GM18499 (cell line): ENCODE measurements at regions not wholly inside any gene's neighbourhood (a gene's known extent, or its start where the extent isn't known, plus 50 kb on each side); places are given as distances from the start of the nearest gene placed in this dataset.

Experiments used
- ATAC-seq: cut with Tn5 transposase; IDR thresholded peaks from one replicate; pipeline ENCODE4 v1.9.1; 2021; ENCODE audit warnings: moderate number of reproducible peaks; ENCODE audit not compliant: insufficient read depth, unreplicated experiment

DNA sequence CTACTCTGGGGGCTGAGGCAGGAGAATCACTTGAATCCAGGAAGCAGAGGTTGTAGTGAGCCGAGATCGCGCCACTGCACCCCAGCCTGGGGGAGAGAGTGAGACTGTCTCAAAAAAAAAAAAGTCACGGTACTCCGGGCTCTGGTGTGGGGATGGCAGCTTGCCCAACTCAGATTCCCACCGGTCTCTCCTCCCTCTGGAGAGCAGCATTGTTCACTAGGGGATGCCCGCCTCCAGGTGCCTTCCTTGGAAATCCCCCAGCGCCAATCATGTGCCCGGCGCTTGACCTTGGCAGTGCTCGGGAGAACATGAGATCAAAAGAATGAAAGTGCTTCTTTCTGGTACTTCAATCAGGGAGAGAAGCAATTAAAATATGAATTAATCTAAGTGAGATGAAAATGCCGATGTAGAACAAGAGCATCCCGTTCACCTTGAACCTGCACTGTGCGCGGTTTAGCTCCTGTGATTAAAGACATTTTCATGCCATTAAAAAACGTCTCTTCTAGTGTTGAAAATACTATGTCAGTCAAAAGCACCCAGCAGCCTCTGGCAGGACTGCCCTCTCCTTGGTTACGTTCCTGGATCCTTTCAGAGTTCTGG is 1127.3 kb upstream of the AUTS2 start:
- no peak for ATAC-seq

DNA sequence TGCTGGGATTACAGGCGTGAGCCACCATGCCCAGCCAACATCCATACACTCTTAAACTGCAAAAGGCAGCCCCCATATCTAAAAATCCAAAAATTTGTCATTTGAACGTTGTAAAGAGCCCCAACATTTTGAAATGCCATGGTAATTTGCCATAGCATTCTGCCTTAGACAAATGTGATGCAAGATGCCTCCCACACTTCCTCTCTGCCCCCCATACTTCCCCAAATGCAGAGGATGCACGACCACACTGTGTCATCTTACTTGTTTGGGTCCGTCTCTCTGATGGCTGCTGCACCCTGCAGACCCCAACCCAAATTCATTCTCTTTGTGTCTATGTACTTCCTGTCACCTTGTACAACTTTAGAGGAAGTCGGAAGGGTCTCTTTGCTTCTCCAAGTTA is 1125.6 kb upstream of the AUTS2 start:
- ATAC-seq = no peak

DNA sequence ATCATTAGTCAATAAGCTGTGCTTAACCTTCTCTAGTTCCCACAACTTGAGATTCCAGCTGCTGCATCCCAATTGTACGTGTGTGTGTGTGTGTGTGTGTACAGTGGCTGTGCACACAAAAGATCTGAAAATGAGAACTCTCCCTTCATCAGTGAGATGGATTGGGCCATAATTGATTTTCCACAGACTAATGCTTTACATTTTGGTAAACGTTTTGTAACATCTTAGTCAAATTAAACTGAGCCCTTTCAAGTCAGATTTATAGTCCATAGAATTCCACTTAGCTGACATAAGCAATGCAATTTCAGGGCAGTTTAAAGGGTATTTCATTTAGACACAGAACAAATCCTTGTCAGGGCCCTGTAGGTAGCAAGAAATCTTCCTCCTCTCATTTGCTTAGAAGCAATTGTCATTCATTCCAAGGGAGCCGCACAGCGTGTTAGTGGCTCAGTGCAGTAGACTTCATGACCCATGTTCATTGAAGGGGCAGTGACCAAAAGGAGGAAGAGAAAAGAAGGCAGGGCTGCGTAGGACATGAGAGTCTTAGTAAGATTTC is 1123.5 kb upstream of the AUTS2 start:
- no peak for ATAC-seq

DNA sequence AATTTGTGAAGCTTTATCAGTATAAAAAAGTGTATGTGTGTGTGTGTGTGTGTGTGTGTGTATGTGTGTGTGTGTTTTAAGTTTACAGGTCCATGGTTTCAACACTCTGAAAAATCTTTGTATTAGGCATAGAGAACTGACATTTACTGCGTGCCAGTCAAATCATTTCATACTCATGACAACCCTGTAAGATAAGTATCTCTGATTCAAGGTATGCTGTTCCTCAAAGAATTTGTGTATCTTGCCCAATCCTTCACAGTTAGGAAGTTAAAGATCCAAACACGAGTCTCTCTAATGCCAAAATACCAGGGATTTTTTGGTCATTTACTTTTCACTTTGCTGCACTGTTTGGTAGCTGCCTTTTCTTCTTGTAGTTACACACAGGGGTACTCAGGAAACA is 1121.3 kb upstream of the AUTS2 start:
- ATAC-seq = no peak

- no peak for ATAC-seq
These were observed 1119.9 kb upstream of the AUTS2 start for GRCh38 chr7:68478326-68478725.

GRCh38 chr7:68482800-68483199 is 1115.5 kb upstream of the AUTS2 start:
- ATAC-seq = no peak

- no peak for ATAC-seq
These were observed 1113.5 kb upstream of the AUTS2 start for GRCh38 chr7:68484731-68485130.

- no peak for ATAC-seq
These were observed 1112.9 kb upstream of the AUTS2 start for GRCh38 chr7:68485253-68485917.

DNA sequence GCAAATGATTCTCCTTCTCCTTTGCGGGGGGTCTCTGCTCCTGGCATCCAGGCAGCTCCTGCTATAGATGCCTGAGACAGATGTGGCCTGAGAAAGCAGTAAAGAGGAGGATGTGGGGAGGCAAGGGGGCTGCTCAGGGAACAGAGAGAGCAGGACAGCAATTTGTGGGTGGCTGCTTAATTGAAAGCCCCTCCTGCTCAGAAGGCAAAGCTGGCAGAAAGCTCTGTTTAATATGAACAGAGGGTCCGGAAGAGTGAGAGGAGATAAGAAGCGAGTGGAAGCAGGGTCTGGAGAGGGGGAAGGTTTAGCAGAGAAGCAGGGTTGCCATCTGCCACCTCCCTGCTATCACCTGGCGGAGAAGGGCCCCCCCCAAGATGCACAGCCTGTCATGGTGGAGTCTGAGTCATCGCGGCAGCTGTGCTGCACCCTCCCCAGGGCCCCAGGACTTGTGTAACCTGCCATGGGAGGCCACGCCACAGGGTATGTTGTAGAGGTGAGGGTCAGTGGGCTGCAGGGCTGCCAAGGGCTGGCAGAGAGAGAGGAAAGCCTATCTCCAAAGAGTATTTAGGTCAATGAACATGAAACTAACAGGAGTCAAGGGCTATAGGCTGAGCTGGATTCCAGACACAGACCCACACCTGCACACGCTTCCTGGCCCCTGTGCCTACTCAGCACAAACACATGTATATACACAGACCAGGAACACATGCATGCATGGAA is 1109.8 kb upstream of the AUTS2 start:
- no peak for ATAC-seq

GRCh38 chr7:68491523-68492358 is 1106.5 kb upstream of the AUTS2 start:
- ATAC-seq = no peak

GRCh38 chr7:68492359-68492690 is 1106.0 kb upstream of the AUTS2 start:
- no peak for ATAC-seq

- no peak for ATAC-seq
These were observed 1094.9 kb upstream of the AUTS2 start for GRCh38 chr7:68503400-68503799.

DNA sequence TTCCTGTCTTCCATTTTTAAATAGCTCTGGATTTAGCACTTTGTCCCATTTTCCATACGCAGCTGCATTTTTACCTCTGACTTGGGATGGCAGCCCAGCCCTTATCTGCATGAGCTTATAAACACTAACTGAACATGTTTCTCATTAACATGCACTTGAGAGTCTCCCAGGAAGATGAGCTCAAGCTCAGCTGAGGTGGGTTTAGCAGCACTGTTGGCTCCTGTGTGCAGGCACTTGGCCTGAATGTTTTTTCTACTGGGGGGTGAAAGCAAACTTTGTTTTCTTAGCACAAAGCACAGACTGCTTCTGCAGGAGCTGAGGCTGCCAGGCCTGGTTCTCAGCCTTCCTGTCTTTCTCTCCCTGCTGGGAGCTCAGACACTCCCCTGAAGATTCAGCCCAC is 1093.6 kb upstream of the AUTS2 start:
- ATAC-seq = no peak

DNA sequence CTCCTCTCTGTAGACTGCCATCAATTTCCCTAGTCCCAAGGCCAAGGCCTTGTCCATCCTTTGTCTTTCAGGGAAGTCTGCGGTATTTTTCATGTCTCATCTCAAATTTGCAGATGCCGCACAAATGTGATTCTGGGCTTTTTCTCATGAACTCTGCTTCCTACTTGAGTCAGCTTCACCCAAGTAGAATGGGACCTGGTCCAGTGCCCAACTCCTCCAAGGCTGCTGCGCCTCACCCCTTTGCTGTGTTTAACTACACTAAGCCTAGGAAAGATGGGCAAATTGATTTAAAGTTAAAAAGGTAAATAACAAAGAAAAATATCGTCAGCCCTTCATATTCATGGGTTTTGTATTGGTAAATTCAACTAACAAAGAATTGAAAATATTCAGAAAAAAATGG is 1092.6 kb upstream of the AUTS2 start:
- ATAC-seq = no peak

GRCh38 chr7:68507668-68508067 is 1090.6 kb upstream of the AUTS2 start:
- ATAC-seq = no peak

GRCh38 chr7:68509054-68509453 is 1089.2 kb upstream of the AUTS2 start:
- no peak for ATAC-seq

GRCh38 chr7:68509603-68510002 is 1088.7 kb upstream of the AUTS2 start:
- ATAC-seq = no peak

DNA sequence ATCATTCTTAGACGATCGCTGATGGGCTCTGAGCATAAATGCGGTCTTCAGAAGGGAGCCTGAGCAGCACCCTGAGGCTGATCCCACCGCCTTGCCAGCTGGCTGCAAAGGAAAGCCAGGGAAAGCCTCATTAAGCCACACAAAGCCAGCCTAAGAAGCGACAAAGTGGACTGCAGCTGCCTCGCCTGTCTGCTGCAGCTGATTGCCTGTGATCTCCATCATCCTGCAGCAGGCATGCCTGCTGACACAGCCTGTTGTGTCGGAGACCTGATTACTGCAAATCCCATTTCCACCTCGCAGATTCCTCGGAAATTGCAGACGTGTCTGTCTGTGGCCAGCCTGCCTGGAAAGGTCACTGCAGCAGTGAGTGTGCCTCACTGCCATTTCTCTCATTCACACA is 1087.0 kb upstream of the AUTS2 start:
- no peak for ATAC-seq

DNA sequence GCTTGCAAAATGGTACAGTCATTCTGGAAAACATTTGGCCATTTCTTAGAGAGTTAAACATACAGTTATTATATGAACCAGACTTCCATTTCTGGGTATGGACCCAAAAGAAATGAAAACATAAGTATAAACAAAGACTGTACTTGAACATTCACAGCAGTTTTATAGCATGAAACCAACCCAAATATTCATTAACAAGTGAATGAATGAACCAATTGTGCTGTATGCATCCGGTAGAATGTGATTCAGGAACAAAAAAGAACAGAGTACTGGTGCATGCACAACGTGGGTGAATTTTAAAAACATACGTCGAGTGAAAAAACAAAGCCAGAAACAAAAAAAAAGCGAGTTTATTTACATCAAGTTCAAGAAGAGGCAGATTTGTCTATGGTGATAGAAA is 1085.8 kb upstream of the AUTS2 start:
- no peak for ATAC-seq

GRCh38 chr7:68518060-68518459 is 1080.2 kb upstream of the AUTS2 start:
- ATAC-seq = no peak

DNA sequence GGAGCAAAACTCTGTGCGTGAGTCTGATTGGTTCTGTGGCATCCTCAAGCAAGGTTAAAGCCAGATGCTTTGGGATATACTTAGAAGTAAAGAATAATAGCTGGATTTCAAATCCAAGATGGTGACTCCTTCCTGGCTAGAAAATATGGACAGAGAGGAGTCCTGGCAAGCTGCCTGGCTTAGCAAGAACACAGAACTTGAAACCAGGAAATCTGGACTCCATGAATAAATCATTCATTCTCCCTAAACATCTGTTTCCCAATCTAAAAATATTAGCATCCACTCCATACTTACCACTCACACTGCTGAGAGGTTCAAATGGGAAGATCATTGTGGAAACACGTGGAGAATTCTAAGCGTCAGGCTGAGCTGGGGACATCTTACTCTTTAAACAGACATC is 1074.1 kb upstream of the AUTS2 start:
- ATAC-seq = no peak
